Skin epidermis (tissue), 12 donors: ENCODE measurements at regions not wholly inside any gene's neighbourhood (a gene's known extent, or its start where the extent isn't known, plus 50 kb on each side); places are given as distances from the start of the nearest gene placed in this dataset.

ENCODE experiments used
- H3K27ac ChIP-seq, 21 experiments: fragments of 200-600 bp; sonication (generic) in 11 of 21; one replicate each; pipeline ENCODE4 v1.5.0; 2020; ENCODE audit warnings: mild to moderate bottlenecking in 3 of 21, inconsistent platforms in 2 of 21, moderate library complexity in 2 of 21
- H3K4me3 ChIP-seq, 7 experiments: fragments of 200-600 bp; sonication (generic) in 2 of 7; one replicate each; pipeline ENCODE4 v1.5.0; 2020; ENCODE audit warnings: inconsistent platforms in 2 of 7, mild to moderate bottlenecking in 2 of 7, moderate library complexity in 1 of 7

DNA sequence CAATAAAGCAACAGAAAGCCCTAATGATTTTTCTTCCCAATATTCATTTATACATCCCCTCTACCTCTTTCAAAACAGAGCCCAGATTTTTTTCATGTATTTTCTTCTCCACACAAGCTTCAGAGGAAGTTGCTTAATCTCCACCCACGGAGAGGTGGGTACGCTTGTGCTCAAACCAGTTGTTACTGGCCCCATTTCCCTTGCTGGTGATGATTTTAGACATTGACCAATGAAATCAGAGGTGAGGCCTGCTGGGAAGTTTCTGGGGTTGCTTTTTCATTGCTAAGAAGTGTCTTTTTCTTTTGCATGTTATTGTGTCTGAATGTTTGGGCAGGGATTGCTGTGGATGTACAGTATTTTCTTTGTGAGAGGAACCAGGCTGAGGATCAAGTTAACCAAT lies 448.1 kb upstream of the B3GALT2 start:
- Histone ChIP-seq H3K4me3 (no peak overlapping the region), H3K27ac (no peak overlapping the region)

GRCh38 chr1:193633991-193634390 lies 447.6 kb upstream of the B3GALT2 start:
- Histone ChIP-seq H3K27ac (no peak overlapping the region), H3K4me3 (no peak overlapping the region)

GRCh38 chr1:193633093-193633492 lies 446.7 kb upstream of the B3GALT2 start:
- Histone ChIP-seq H3K27ac (no peak overlapping the region), H3K4me3 (no peak overlapping the region)

DNA sequence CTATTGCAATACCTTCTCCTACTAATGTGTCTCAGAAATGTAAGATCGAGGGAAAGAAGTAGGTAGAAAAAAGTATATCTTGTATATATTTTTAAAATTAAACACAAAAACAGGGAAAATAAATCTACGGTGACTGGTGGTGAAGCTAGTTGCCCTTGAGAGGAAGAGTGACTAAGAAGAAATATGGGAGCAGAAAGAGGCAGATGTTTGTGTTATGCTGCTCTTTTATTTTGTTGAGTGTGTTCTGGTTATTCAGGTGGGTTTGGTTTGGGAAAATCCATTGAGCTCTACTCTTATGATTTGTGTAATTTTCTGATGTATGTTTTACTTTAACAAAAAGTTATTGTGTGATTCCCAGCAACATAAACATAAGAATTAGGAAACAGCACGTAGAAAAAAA lies 444.9 kb upstream of the B3GALT2 start:
- Histone ChIP-seq H3K4me3 (no peak overlapping the region), H3K27ac (no peak overlapping the region)

DNA sequence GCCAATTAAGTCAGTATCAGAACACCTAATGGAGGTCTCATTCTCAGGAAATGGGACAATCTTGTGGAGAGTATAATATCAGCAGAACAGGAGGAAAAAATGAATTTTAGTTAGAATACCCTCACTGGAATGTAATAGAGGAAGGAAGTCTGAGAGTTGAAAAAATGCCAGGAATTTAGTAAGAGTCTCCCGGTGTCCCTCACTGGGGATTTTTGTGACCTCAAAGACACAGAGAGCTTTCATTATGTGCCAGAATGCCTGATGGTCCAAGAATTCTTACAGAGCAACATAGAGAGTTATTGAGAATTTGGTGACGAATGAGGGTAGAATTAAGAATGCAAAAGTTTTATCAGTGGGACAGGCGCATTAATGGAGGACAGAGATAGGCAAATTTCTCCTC lies 443.5 kb upstream of the B3GALT2 start:
- Histone ChIP-seq H3K4me3 (no peak overlapping the region), H3K27ac (no peak overlapping the region)

DNA sequence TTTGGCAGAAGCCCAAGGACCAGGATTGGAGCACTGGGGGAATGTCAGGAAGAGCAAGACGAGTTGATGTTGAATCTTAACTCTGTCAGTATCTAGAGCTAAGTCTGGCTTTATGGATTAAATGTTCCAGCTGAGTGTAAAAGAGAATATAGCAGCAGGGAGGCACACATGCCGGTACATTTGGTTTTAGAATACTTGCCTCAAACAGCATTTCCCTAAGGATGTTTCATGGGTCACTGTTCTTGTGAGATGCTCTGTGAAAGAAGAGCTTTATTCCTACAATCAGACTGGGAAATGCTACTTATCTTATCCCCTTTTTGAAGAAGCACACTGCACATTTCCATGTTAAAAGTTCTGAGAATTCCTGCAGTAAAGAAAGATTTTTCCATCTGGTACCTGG lies 440.3 kb upstream of the B3GALT2 start:
- no peak overlapping the region for H3K4me3 ChIP-seq
- H3K27ac ChIP-seq, result no peak overlapping the region

DNA sequence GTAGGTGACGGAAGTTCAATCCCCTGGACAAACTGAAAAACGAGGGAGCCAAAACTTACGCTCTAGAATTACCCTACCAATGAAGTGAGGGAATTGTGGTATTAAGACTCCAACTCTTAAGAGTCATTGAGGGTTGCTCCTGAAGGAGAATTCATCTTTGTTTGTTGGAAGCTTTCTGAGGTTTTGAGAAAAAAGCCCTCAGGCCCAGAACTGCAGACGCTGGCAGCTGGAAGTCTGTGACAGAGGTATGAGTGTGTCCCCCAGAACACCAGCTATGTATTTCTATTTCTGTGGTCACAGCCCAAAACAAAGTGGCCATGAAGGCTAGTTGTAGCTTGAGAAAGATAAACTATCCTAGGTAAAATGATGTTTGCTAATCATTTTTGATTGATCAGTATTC lies 438.8 kb upstream of the B3GALT2 start:
- no peak overlapping the region for H3K4me3 ChIP-seq
- no peak overlapping the region for H3K27ac ChIP-seq

- no peak overlapping the region for H3K27ac ChIP-seq
- H3K4me3 ChIP-seq, result no peak overlapping the region
Measured at GRCh38 chr1:193619911-193620310, 433.5 kb upstream of the B3GALT2 start.

- Histone ChIP-seq H3K4me3 (no peak overlapping the region), H3K27ac (no peak overlapping the region)
Measured at GRCh38 chr1:193614817-193615216, 428.4 kb upstream of the B3GALT2 start.

- no peak overlapping the region for H3K27ac ChIP-seq
- no peak overlapping the region for H3K4me3 ChIP-seq
Measured at GRCh38 chr1:193614275-193614674, 427.9 kb upstream of the B3GALT2 start.

DNA sequence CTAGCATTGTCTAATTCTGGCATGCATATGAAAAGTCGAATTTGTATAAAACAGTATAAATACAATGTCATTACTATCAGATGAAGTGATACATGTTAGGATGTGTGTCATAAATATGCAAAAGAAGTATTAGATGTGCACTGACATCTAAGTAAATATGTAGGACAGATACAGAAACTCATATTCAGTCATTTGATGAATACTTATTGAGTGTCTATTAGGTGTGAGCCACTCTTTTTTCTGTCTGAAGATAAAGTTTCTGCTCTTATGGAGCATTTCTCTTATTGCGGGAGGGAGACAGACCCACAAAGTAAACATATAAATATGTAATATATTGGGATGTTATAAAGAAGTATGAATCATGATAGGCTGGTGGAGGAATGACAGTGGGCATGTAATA lies 426.6 kb upstream of the B3GALT2 start:
- Histone ChIP-seq H3K4me3 (no peak overlapping the region), H3K27ac (no peak overlapping the region)

DNA sequence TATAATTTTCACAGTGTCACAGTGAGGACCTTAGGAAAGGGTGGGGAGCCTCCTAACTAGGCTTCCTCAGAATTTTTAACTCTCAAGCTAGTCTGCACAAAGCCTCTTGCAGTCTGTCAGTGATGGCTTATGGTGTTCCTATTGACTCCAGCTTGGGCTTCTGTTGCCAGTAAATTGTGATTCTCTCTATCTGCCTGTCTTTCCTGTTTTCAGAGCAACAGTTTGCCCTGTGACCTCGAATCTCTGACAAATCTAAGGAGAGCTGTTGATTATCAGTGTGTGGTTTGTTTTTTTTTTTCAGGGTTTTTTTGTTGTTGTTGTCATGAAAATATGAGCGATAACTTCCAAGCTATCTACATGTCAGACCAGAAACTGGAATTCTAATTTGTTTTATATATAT lies 423.2 kb upstream of the B3GALT2 start:
- no peak overlapping the region for H3K27ac ChIP-seq
- no peak overlapping the region for H3K4me3 ChIP-seq

GRCh38 chr1:193607787-193608186 lies 421.4 kb upstream of the B3GALT2 start:
- H3K27ac ChIP-seq, result no peak overlapping the region
- no peak overlapping the region for H3K4me3 ChIP-seq

DNA sequence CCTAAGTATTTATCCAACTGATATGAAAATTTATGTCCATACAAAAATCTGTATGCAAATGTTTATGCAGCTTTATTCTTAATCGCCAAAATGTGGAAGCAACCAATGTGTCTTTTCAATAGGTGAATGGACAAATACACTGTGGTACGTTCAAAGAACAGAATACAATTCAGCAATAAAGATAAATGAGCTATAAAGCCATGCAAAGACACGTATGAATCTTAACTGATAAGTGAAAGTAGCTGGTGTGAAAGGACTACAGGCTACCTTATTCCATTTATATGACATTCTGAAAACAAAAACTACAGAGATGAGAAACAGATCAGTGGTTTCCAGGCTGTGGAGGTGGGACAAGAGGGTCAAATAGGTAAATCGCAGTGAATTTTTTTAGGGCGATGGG lies 419.6 kb upstream of the B3GALT2 start:
- H3K27ac ChIP-seq, result no peak overlapping the region
- H3K4me3 ChIP-seq, result no peak overlapping the region

DNA sequence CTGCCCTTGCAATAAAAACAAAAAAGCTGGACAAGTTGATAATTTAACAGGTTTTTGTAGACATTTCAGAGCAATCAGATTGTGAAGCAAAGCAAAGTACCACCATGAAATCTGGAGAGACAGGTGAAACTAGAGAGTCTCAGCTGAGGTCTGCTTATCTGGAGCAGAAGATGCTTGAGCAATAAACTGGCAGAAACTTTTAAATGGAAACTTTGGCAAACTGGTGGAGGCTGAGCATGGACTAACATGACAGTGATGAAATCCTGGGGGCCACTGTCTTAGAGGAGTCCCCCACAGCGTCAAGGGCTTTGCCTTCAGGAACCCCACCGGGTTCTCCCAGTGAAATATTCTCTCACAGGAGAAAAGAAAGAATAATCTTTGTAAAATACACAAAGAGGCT lies 416.3 kb upstream of the B3GALT2 start:
- no peak overlapping the region for H3K27ac ChIP-seq
- H3K4me3 ChIP-seq, result no peak overlapping the region

GRCh38 chr1:193593147-193593885 lies 406.9 kb upstream of the B3GALT2 start:
- Histone ChIP-seq H3K27ac (no peak overlapping the region), H3K4me3 (no peak overlapping the region)

- peak overlapping the region in 1 of 21 experiments; percentile 20 for H3K27ac ChIP-seq
- no peak overlapping the region for H3K4me3 ChIP-seq
Measured at GRCh38 chr1:193592317-193592716, 405.9 kb upstream of the B3GALT2 start.

DNA sequence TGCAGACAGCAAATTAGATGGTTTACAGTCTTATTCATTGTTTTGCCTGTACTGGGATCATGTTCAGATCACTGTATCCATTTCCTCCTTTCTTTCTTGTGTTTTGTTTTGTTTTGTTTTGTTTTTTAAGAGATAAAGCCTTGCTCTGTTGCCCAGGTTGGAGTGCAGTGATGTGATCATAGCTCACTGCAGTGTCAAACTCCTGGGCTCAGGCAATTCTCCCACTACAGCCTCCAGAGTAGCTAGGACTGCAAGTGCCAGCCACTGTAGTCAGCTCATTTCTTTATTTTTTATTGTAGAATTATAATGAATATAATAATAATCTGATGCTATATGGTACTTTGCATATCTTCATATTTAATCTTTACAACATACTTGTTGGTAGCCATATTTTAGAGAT lies 403.7 kb upstream of the B3GALT2 start:
- no peak overlapping the region for H3K4me3 ChIP-seq
- no peak overlapping the region for H3K27ac ChIP-seq

DNA sequence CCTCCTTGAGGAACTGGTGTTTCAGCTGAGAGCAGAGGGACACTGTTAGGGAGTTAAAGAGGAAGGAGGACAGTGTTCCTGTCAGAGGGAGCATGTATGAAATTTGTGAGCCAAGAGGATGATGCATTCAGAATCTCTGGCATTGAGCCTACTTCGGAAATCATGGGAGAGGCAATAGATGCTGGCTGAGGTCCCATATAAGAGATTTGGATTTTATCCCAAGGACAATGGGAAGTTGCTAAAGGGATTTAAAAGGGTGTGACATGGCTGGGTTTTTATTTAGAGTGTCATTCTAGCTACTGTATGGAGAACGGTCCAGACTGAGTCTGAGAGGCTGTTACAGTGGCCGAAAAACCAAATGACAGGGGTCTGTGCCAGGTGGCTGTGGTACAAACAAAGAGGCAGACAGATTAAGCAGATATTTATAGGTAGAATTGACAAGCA lies 403.2 kb upstream of the B3GALT2 start:
- Histone ChIP-seq H3K27ac (peak overlapping the region in 1 of 21 experiments; percentile 26), H3K4me3 (no peak overlapping the region)

DNA sequence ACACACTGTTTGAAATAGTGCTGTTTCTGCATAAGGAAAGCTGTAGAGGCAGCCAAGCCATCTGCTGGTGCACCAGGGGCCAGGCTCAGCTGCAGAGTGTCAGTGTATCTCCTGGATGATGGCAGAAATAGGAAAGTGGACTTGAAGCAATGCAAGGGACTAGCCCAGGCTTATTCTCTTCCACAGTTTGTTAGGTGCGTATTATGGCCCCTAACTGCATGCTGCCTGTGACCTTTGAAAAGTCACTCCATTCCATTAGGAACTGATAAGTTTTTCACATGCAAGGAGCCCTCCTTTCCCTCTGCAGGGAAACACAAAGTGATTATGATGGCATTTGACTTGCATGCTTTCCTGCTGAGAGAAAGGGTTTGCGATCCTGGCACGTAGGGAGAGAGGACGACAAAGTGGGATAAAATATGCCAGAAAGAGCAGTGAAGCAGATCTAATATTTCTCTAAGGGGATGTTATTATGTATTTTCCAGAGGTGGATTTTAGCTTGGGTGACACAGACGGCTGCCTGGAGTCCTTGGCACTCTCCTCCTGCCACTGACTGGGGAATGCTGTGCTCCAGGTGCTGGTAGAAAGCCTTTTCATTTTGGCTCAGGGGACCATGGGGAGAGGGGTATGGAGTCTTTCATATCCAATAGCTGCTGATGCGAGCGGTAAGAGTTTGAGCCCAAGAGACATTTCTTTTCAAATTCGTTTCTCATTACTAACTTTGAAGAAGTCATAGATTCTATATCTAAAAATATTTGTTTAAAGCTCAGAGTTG lies 402.1 kb upstream of the B3GALT2 start:
- no peak overlapping the region for H3K27ac ChIP-seq

DNA sequence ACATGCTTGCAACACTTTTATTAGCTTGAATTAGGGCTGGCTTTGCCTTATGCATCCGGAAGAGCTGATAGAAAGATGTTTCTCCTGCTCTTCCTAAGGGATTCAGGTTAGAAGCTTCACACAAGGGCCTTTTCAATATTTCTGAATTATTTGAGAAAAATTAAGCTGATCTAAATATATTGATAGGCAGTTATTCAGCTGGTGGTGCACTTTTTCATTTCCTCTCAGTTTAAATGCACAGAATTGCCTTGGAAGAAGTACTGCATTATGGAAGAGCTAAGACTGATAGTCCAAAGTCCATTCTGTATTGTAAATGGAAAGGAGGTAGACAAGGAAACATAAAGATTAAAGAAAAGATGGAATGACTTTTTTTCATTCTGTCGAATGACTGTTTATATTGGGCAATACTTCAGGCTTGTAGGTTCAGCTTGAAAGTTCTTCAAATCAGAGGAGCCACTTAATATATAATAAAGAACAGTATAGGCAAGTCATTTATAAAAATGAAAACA lies 398.4 kb upstream of the B3GALT2 start:
- Histone ChIP-seq H3K4me3 (no peak overlapping the region), H3K27ac (no peak overlapping the region)

More for the DNA sequence above, 402.1 kb upstream of the B3GALT2 start:
- no peak overlapping the region for H3K4me3 ChIP-seq
